Activated T-helper 17 cell treated with anti-CD3 and anti-CD28 coated beads, Interleukin-2, amount 50 U/mL, for 72 hours (primary cell): ENCODE measurements at regions not wholly inside any gene's neighbourhood (a gene's known extent, or its start where the extent isn't known, plus 50 kb on each side); places are given as distances from the start of the nearest gene placed in this dataset.

Experiments used
- ATAC-seq: fragments of 150-1000 bp; cut with Tn5 transposase; replicated peaks from 2 replicates; pipeline ENCODE4 v1.10.0; 2021; ENCODE audit warnings: mild to moderate bottlenecking, moderate library complexity
- H3K27ac Mint-ChIP-seq: one replicate; pipeline ENCODE4 v1.8.0; 2022; ENCODE audit warnings: mixed read lengths
- H3K27me3 Mint-ChIP-seq: one replicate; pipeline ENCODE4 v1.8.0; 2022; ENCODE audit warnings: mixed read lengths
- H3K36me3 Mint-ChIP-seq: one replicate; pipeline ENCODE4 v1.8.0; 2022; ENCODE audit warnings: low read depth, mild to moderate bottlenecking, mixed read lengths
- H3K4me1 Mint-ChIP-seq: one replicate; pipeline ENCODE4 v1.8.0; 2022; ENCODE audit warnings: mixed read lengths
- H3K4me3 Mint-ChIP-seq: one replicate; pipeline ENCODE4 v1.8.0; 2022; ENCODE audit warnings: mild to moderate bottlenecking, mixed read lengths
- H3K9me3 Mint-ChIP-seq: one replicate; pipeline ENCODE4 v1.8.0; 2022; ENCODE audit warnings: mixed read lengths

DNA sequence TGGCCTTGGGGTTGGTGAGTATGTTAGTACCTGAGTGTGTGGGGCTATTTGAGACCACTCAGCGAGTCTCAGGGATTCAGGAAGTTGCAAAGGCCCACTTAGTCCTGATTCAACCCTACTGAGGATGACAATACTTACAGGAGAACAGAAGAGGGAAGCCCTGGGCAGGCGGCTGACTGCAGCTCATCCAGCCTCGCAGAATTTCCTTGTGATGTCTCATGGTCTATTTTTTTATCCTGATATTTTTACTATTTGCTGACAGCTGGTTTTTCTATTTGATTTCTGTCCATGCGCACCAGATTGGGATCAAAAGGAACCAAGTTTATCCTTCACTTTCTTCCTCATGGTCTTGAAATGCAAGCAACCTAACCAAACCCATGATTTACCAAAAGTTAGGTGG lies 201.8 kb upstream of the LNX1 start:
- ATAC-seq = no peak
- no peaks in the 10 kb centered on the region for H3K9me3 Mint-ChIP-seq
- H3K4me3 Mint-ChIP-seq = no peak overlapping the region
- peaks cover 30% of the 10 kb centered on the region for H3K27me3 Mint-ChIP-seq
- H3K27ac Mint-ChIP-seq = no peak overlapping the region
- H3K36me3 Mint-ChIP-seq = no peaks in the 10 kb centered on the region
- H3K4me1 Mint-ChIP-seq = no peaks in the 10 kb centered on the region

DNA sequence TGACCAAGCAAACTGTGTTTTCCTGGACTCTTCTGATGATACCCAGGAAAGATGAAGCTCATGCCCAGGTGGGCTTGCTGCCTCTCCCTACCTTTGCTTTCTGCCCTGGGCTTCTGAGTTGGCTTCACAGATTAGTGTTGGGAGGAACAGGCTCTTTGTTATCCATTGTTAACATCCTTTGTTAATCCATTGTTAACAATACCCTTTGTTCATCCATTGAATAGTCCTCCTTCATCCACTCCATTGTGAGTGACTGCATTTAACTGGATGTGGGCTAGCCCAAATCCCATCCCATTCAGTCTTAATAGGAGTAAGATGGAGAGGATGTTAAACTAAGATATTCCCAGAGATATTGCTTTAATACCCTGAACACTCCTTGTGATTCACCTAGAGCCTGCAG lies 199.0 kb upstream of the LNX1 start:
- Mint-ChIP-seq H3K4me1 (no peaks in the 10 kb centered on the region), H3K9me3 (no peaks in the 10 kb centered on the region), H3K36me3 (no peaks in the 10 kb centered on the region), H3K4me3 (no peak overlapping the region), H3K27me3 (peaks cover 27% of the 10 kb centered on the region), H3K27ac (no peak overlapping the region)
- no peak for ATAC-seq

DNA sequence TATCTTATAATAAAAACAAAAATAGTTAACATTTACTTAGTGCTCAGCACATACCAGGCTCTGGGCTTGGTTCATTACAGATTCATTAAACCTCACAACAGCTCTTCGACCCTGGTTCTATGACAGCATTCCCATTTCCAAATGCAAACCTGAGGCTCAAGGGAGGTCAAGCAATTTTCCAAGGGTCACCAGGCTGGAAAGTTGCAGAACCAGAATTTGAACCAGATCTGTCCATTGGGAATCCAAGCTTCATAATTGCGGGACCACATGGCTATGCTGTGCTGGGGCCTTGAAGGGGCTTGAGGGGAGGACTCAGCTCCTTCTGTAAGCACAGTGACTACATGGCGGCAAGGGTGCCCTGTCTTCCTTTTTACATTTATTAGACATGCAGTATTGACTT lies 197.3 kb upstream of the LNX1 start:
- peaks cover 23% of the 10 kb centered on the region for H3K27me3 Mint-ChIP-seq
- H3K4me1 Mint-ChIP-seq = no peaks in the 10 kb centered on the region
- ATAC-seq = no peak
- H3K4me3 Mint-ChIP-seq = no peak overlapping the region
- H3K27ac Mint-ChIP-seq = no peak overlapping the region
- H3K36me3 Mint-ChIP-seq = no peaks in the 10 kb centered on the region
- no peaks in the 10 kb centered on the region for H3K9me3 Mint-ChIP-seq

DNA sequence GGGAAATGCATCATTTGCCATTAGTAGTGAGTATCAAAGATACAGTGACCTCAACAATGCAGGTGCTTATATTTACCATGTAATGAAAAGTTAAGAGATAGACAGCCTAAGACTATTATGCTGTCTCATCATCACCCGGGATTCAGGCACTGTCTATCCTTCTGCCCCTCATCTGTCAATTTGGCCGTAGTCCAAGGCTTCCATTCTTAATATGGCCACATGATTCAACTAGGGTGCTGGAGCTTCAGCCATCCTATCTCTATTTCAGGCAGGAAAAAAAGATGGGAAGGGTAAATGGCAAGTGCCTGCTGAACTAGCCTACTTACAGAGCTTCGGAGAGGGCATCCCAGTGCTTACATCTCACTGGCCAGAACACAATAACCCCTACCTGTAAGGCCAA lies 196.7 kb upstream of the LNX1 start:
- Mint-ChIP-seq H3K36me3 (no peaks in the 10 kb centered on the region), H3K9me3 (no peaks in the 10 kb centered on the region), H3K27me3 (peaks cover 23% of the 10 kb centered on the region), H3K4me3 (no peak overlapping the region), H3K27ac (no peak overlapping the region), H3K4me1 (no peaks in the 10 kb centered on the region)
- no peak for ATAC-seq

DNA sequence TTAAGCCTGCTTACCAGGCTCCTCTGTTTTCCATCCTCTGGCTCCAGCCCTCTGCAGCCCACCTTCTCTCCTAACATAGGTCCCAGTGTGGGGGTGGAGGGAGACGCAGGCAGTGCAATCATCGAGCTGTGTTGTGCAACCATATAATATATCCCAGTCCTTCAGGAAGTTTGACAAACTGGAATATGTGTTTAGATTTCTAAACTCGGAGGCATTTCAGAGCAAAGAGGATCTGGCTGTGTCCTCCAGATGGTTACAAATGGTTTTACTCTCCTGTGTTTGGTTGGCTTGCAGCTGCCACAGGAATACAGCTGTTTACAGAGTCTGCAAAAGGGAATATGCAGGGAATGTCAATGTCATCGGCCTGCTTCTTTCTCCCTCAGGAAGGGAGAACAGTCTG lies 195.3 kb upstream of the LNX1 start:
- H3K4me3 Mint-ChIP-seq = no peak overlapping the region
- no peaks in the 10 kb centered on the region for H3K9me3 Mint-ChIP-seq
- H3K4me1 Mint-ChIP-seq = no peaks in the 10 kb centered on the region
- peaks cover 16% of the 10 kb centered on the region for H3K27me3 Mint-ChIP-seq
- no peak for ATAC-seq
- no peaks in the 10 kb centered on the region for H3K36me3 Mint-ChIP-seq
- H3K27ac Mint-ChIP-seq = no peak overlapping the region

DNA sequence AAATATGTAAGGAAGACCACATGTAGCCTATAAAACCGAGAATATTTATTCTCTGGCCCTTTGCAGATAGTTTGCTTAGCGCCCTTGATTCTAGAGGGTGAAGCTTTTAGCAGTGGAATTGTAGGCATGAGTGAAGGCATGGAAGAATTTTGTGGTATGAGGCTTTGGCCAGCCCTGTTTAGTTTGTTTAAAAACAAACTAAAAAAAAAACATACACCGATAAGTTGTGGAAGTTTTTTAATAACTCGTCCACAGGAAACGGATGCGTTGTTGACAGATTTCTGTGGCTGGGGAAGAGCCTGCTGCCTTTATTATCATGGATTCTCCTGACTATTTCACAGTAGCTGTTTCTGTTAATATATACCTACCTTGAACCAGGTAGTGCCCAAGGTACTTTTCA lies 194.7 kb upstream of the LNX1 start:
- H3K9me3 Mint-ChIP-seq = no peaks in the 10 kb centered on the region
- peaks cover 13% of the 10 kb centered on the region for H3K27me3 Mint-ChIP-seq
- no peak overlapping the region for H3K4me3 Mint-ChIP-seq
- no peak for ATAC-seq
- no peaks in the 10 kb centered on the region for H3K4me1 Mint-ChIP-seq
- H3K27ac Mint-ChIP-seq = no peak overlapping the region
- H3K36me3 Mint-ChIP-seq = no peaks in the 10 kb centered on the region

DNA sequence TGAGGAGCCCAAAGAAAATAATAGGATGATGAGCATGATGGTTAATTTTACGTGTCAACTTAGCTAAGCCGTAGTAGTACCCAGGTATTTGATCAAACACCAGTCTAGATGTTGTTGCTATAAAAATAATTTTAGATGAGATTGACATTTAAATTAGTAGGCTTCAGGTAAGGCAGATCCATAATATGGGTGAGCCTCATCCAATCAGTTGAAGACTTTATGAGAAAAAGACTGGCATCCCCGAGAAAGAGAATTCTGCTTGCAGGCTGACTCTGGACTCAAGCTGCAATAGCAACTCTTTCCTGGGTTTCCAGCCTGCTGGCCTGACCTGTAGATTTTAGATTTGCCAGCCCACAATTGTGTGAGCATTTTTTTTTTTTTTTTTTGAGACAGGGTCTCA lies 192.8 kb upstream of the LNX1 start:
- no peaks in the 10 kb centered on the region for H3K4me1 Mint-ChIP-seq
- H3K9me3 Mint-ChIP-seq = no peaks in the 10 kb centered on the region

DNA sequence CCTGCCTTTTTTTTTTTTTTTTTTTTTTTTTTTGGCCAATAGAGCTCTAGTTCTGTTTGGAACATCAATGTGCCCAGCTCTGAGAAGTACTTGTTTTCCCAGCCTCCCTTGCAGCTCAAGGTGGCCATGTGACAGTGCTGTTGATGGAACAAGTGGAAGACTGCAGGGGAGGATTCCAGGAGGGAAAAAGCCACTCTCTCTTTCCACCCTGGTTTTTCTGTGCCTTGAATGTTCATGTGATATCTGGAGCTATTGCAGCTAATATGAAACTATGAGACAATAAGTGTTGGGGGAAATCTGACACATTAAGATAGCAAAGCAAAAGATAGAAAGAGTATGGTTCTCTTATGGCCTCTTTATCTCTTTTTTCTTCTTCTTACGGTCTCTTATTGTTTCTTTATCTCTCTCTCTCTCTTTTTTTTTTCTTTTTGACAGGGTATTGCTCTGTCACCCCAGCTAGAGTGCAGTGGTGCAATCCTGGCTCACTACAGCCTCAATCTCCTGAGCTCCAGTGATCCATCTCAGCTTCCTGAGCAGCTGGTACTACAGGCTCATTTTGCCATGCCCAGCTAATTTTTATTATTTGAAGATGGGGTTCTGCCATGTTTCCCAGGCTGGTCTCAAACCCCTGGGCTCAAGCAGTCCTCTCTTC lies 192.0 kb upstream of the LNX1 start:
- no peaks in the 10 kb centered on the region for H3K4me1 Mint-ChIP-seq
- no peak overlapping the region for H3K4me3 Mint-ChIP-seq
- H3K9me3 Mint-ChIP-seq = no peaks in the 10 kb centered on the region
- no peak for ATAC-seq
- H3K27me3 Mint-ChIP-seq = peaks cover 4% of the 10 kb centered on the region
- H3K27ac Mint-ChIP-seq = no peak overlapping the region
- no peaks in the 10 kb centered on the region for H3K36me3 Mint-ChIP-seq

More for the DNA sequence above, 192.8 kb upstream of the LNX1 start:
- no peak for ATAC-seq
- no peaks in the 10 kb centered on the region for H3K36me3 Mint-ChIP-seq
- H3K27ac Mint-ChIP-seq = no peak overlapping the region
- no peak overlapping the region for H3K4me3 Mint-ChIP-seq
- H3K27me3 Mint-ChIP-seq = peaks cover 6% of the 10 kb centered on the region

DNA sequence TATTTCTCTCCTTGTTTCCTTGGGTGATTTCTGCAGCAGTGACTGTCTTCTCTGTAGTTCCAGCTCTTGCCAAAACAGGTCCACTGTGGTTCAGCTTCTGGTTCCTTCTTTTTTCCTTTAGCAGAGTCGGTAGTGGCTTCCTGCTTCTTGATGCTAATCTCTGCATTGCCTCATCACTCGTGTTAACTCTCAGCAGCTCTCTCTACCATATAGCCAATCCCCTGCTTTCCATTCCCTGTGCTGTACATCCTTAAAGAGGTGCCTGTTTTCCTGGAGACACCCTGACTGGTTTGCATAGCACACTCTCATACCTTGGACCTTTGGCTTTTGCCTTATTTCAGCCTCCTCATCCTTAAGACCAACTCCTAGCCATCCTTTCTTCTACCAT lies 191.2 kb upstream of the LNX1 start:
- Mint-ChIP-seq H3K4me1 (no peaks in the 10 kb centered on the region), H3K27ac (no peak overlapping the region), H3K4me3 (no peak overlapping the region), H3K27me3 (peaks cover 4% of the 10 kb centered on the region), H3K9me3 (no peaks in the 10 kb centered on the region), H3K36me3 (no peaks in the 10 kb centered on the region)
- ATAC-seq = no peak

DNA sequence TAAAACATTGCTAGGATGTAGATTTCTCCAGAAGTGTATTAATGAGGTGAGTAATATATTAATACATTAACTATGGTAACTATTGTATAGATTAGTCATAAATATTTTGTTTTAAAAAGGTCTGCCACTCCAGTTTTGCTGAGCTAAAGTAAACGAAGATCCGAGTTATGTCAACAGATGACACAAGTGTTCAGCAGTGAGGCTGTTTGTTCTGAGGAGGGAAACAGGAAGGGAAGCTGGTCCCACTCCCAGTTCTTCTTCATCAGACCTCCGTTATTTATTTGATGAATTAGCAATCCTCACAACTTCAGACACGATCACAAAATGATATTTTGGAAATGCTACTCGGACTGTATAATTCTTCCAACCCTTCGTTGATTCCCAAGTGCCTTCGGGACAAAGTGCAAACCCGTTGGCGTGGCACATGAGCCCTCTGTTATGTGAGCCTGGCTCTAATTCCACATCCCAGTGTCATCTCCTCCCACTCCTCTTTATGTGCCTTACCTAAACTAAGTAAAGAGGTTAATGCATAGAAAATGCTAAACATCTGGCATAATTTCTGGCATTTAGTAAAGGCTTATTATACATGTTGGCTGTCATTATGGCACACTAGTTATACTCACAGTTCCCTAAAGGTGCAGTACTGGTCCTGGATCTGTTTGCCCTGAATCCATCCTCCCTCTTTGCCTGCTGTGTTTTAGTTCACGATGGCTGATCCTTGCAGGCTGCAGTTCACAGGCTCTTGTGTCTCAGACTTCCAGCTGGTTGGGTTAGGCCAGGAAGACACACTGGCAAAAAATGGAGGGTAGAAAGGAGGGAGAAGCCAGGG lies 190.6 kb upstream of the LNX1 start:
- H3K27ac Mint-ChIP-seq = no peak overlapping the region
- no peaks in the 10 kb centered on the region for H3K9me3 Mint-ChIP-seq
- no peak overlapping the region for H3K4me3 Mint-ChIP-seq
- peaks cover 4% of the 10 kb centered on the region for H3K27me3 Mint-ChIP-seq
- ATAC-seq = no peak
- no peaks in the 10 kb centered on the region for H3K36me3 Mint-ChIP-seq
- H3K4me1 Mint-ChIP-seq = no peaks in the 10 kb centered on the region

DNA sequence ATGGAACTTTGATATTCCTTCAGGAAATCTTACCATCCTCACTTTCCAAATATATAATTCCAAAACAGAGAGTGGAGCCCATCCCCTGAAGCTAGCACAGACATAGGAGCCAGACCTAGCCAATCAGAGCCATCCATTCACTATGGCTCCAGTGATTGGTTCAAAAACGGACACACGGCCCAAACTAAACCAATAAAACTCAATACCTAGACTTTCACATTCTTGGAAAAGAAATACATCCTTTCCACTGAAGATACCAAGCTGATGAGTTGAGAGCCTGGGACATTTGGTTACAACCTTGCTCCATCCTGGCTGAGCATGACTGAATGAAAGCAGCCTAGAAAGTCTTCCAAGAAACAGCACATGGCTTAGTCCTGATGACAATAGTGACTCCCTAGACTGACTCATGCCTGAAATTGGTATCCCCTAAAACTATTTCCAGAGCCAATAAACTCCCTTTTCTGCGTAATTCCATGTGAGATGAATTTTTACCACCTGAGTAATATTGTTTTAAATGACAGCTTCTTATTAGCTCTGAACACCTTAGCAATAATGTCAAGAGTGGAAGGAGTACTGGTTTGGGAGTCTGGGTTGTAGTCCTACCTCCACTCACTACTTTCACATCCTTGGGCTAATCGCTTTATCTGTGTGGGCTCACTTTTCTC lies 189.6 kb upstream of the LNX1 start:
- H3K4me3 Mint-ChIP-seq = no peak overlapping the region
- ATAC-seq = no peak
- H3K27ac Mint-ChIP-seq = no peak overlapping the region

DNA sequence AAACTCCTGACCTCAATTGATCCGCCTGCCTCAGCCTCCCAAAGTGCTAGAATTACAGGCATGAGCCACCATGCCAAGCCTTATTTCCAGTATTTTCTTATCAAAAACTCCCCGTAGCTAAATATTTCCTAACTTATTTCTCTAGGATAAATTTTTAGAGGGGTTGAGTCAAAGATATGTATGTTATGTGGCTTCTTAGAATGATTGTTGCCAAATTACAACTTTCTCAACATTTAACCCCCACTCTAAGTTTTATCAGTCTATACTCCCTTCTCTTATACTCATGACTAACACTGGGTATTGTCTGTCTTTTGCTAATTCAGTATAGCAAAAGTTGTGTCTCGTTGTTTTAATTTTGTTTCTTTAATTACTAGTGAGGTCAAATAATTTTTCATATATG lies 187.7 kb upstream of the LNX1 start:
- H3K9me3 Mint-ChIP-seq = no peaks in the 10 kb centered on the region
- no peaks in the 10 kb centered on the region for H3K36me3 Mint-ChIP-seq
- H3K4me3 Mint-ChIP-seq = no peak overlapping the region
- H3K4me1 Mint-ChIP-seq = no peaks in the 10 kb centered on the region
- ATAC-seq = no peak
- no peak overlapping the region for H3K27ac Mint-ChIP-seq
- H3K27me3 Mint-ChIP-seq = no peaks in the 10 kb centered on the region

More for the DNA sequence above, 189.6 kb upstream of the LNX1 start:
- H3K36me3 Mint-ChIP-seq = no peaks in the 10 kb centered on the region
- peaks cover 4% of the 10 kb centered on the region for H3K27me3 Mint-ChIP-seq
- H3K4me1 Mint-ChIP-seq = no peaks in the 10 kb centered on the region
- no peaks in the 10 kb centered on the region for H3K9me3 Mint-ChIP-seq

DNA sequence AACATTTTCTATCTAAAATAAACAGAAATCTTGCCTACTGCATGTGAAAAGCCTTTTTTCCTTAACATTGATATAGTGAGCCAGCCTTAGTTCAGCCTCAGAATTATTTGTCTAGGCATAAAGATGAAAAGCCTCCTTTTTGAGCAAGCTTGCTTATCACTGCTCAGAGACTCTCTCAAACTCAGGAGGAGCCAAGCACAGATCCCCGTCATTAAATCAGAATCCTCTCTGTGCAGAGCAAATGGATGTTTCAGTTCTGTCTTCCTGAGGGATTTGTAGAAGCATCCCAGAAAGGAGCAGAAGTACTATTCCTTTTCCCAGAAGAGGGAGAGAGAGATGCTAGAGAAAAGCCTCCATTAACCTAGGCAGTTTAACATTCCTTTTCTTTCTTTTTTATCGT lies 186.9 kb upstream of the LNX1 start:
- Mint-ChIP-seq H3K27ac (no peak overlapping the region), H3K36me3 (no peaks in the 10 kb centered on the region), H3K27me3 (no peaks in the 10 kb centered on the region), H3K9me3 (no peaks in the 10 kb centered on the region), H3K4me3 (no peak overlapping the region), H3K4me1 (no peaks in the 10 kb centered on the region)
- no peak for ATAC-seq

DNA sequence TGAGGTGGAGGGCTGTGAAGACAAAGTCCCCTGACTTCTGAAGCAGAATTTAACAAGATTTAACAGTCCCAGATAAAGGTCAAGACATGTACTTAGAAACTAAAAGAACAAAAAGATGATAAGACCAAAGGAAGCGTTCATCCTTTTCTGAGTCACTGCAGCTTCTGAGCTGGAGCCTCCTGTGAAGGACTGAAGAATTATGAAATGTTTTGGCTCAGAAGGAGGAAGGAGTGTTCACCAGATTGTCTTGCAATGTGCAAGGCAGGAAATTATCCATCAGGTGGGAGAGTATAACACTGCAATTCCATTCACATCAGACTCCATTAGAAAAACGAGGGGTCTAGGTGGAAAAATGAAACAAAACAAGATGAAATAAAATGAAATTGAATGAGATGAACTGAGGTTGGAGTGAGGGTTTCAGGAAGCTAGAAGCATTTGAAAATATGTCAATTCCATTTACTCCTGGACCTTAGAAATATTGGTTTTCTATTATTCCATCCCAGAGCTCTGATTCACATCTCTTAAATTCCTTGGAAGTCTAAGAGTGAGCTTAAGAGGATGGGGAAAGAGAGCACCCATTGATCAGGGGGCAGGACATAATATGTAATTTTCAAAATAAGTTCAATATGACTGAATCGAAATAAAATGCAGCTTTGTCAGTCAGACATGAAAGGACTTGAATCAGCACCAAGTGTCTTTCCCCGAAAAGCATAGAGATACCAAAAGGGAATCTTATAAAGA lies 186.1 kb upstream of the LNX1 start:
- no peaks in the 10 kb centered on the region for H3K36me3 Mint-ChIP-seq
- H3K9me3 Mint-ChIP-seq = no peaks in the 10 kb centered on the region
- no peak overlapping the region for H3K4me3 Mint-ChIP-seq
- no peak overlapping the region for H3K27ac Mint-ChIP-seq
- ATAC-seq = no peak
- H3K4me1 Mint-ChIP-seq = no peaks in the 10 kb centered on the region
- no peaks in the 10 kb centered on the region for H3K27me3 Mint-ChIP-seq
